Left lobe of liver (tissue), 2 donors: ENCODE measurements at regions not wholly inside any gene's neighbourhood (a gene's known extent, or its start where the extent isn't known, plus 50 kb on each side); places are given as distances from the start of the nearest gene placed in this dataset.
A peak's percentile ranks its signal among the peaks of the same experiment; 100 is the strongest.

Experiments used
- ATAC-seq: fragments of 200-7000 bp; cut with Tn5 transposase; one replicate; pipeline ENCODE4 v1.9.1; 2020; ENCODE audit warnings: mild to moderate bottlenecking, moderate library complexity
- DNase-seq: peaks from one replicate; pipeline ENCODE4 v3.0.0-alpha.2; 2020; ENCODE audit warnings: low spot score
- donor health status: DM: no; HTN: no; CAD: no; lungs with moderate emphysema.
- donor health status: DM: no; HTN: yes; CAD: no.

GRCh38 chr2:183214680-183215079, 90.4 kb downstream of the NUP35 start:
- no peak for DNase-seq
- ATAC-seq: no peak

GRCh38 chr2:183215917-183216316, 91.7 kb downstream of the NUP35 start:
- DNase-seq (no peak), ATAC-seq (no peak)

GRCh38 chr2:183219888-183220287, 95.6 kb downstream of the NUP35 start:
- DNase-seq (no peak), ATAC-seq (no peak)

GRCh38 chr2:183222751-183223150, 98.5 kb downstream of the NUP35 start:
- no peak for ATAC-seq
- DNase-seq: no peak

GRCh38 chr2:183224948-183225347, 100.7 kb downstream of the NUP35 start:
- ATAC-seq: no peak
- DNase-seq: no peak

GRCh38 chr2:183227176-183227575, 102.9 kb downstream of the NUP35 start:
- ATAC-seq: no peak

GRCh38 chr2:183229386-183229785, 105.1 kb downstream of the NUP35 start:
- no peak for DNase-seq
- ATAC-seq: no peak

More at GRCh38 chr2:183227176-183227575, 102.9 kb downstream of the NUP35 start:
- no peak for DNase-seq

- DNase-seq (no peak), ATAC-seq (no peak)
Measured at GRCh38 chr2:183232161-183232865, 108.1 kb downstream of the NUP35 start.

GRCh38 chr2:183242937-183243336, 118.7 kb downstream of the NUP35 start:
- ATAC-seq: no peak

GRCh38 chr2:183243758-183244157, 119.5 kb downstream of the NUP35 start:
- no peak for ATAC-seq

More at GRCh38 chr2:183242937-183243336, 118.7 kb downstream of the NUP35 start:
- no peak for DNase-seq

GRCh38 chr2:183244300-183244844, 120.1 kb downstream of the NUP35 start:
- peak; percentile 55 for ATAC-seq
- DNase-seq: no peak

More at GRCh38 chr2:183243758-183244157, 119.5 kb downstream of the NUP35 start:
- DNase-seq: no peak

GRCh38 chr2:183248866-183249567, 124.8 kb downstream of the NUP35 start:
- DNase-seq: no peak
- peak; percentile 66 for ATAC-seq

GRCh38 chr2:183250061-183250460, 125.8 kb downstream of the NUP35 start:
- DNase-seq: no peak
- no peak for ATAC-seq

GRCh38 chr2:183250472-183250871, 126.2 kb downstream of the NUP35 start:
- ATAC-seq (no peak), DNase-seq (no peak)

GRCh38 chr2:183253441-183254130, 129.3 kb downstream of the NUP35 start:
- DNase-seq (no peak), ATAC-seq (no peak)

GRCh38 chr2:183255411-183255810, 131.2 kb downstream of the NUP35 start:
- ATAC-seq (no peak), DNase-seq (no peak)

GRCh38 chr2:183259921-183260320, 135.7 kb downstream of the NUP35 start:
- ATAC-seq (no peak), DNase-seq (no peak)

GRCh38 chr2:183260527-183260926, 136.3 kb downstream of the NUP35 start:
- no peak for DNase-seq

GRCh38 chr2:183264890-183265535, 140.8 kb downstream of the NUP35 start:
- ATAC-seq (no peak), DNase-seq (no peak)

More at GRCh38 chr2:183260527-183260926, 136.3 kb downstream of the NUP35 start:
- no peak for ATAC-seq

GRCh38 chr2:183267148-183267827, 143.0 kb downstream of the NUP35 start:
- no peak for ATAC-seq
- no peak for DNase-seq
